ENCODE measurements at regions not wholly inside any gene's neighbourhood (a gene's known extent, or its start where the extent isn't known, plus 50 kb on each side); places are given as distances from the start of the nearest gene placed in this dataset.

DNA sequence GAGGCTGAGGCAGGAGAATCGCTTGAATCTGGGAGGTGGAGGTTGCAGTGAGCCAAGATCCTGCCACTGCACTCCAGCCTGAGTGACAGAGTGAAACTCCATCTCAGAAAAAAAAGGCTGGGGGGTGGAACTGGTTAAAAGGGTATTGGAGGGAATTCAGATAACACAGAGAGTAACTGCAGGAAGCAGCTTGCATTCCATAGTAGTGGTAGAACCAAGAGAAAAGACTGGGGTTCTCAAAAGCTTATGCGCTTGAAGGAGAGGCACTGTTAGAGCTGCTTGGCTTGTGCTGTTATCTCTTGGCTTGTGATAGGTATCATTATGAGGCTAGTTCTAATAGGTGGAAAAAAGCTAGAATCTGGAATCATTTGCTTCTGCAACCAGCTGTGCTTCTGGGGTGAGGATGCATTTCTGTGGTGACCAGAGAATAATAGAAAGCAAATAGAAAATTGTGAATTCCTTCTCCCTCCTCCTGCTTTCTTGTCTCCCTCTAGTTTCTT lies 91.2 kb upstream of the ELOVL6 start:
- no peak for DNase-seq (ENCODE audit: low read depth)

DNA sequence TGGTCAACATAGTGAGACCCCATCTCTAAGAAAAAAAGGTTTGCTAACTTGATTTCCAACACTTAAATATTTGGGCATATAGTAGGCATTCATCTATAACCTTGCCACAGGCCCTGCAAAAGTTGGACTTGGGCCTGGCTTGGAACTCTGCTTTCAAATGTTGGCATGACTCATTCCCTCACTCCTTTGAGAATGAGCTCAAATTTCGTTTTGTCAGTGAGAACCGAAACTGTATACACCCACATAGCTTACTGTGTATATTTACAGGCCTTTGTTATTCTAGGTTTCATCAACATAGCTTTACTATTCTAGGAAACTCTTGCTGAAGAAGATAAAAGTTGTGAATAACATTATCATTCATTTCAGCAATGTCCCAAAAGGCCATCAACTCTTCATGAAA lies 88.7 kb upstream of the ELOVL6 start:
- no peak for DNase-seq (ENCODE audit: low read depth)

DNA sequence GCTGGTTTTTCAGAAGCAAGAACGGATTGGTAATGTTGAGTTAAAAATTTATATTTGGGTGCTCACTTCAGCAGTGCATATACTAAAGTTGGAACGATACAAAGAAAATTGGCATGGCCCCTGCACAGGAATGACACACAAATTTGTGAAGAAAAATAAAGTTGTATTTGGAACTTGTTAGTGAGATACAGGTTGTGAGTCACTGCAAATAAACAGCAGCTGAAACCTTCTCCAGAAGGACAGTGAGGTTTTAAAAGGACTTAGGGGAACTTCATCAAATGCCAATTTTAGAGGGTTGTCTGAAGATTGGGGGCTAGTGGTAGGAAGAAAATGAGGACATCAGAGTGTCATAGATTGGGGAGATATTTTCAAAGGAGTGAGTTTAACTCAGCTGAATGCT lies 79.7 kb upstream of the ELOVL6 start:
- DNase-seq (ENCODE audit: low read depth), result no peak

DNA sequence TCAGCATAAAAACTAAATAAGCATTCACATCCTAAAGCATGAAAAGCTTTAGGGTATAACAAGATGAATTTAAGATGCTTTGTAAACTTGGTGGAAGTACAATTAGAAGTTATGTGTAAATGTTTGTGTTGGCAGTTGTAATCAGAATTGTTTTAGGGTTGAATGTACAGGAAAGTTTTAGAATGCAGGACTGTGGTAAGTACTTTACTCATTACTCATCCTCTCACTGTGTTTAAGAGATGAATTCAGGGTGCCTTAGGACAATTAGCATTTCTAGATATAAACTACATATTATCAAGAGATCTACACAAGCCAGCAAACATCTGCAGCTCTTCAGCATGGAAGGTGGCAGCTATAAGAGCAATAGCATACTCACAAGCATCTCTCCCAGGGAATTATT lies 77.5 kb upstream of the ELOVL6 start:
- no peak for DNase-seq (ENCODE audit: low read depth)

DNA sequence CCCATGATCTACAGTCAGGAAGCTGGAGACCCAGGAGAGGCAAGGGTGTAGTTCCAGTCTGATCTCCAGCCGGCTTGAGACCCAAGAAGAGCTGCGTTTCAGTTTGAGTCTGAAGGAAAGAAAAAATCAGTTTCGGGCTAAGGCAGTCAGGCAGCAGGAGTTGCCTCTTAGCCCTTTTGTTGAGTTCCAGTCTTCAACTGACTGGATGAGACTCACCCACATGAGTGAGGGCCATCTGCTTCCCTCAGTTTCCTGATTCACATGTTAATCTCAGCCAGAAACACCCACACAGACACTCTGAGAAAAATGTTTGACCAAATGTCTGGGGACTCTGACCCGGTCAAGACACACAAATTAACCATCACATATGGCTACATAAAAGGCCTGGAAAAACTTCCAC lies 73.6 kb upstream of the ELOVL6 start:
- DNase-seq (ENCODE audit: low read depth), result no peak

DNA sequence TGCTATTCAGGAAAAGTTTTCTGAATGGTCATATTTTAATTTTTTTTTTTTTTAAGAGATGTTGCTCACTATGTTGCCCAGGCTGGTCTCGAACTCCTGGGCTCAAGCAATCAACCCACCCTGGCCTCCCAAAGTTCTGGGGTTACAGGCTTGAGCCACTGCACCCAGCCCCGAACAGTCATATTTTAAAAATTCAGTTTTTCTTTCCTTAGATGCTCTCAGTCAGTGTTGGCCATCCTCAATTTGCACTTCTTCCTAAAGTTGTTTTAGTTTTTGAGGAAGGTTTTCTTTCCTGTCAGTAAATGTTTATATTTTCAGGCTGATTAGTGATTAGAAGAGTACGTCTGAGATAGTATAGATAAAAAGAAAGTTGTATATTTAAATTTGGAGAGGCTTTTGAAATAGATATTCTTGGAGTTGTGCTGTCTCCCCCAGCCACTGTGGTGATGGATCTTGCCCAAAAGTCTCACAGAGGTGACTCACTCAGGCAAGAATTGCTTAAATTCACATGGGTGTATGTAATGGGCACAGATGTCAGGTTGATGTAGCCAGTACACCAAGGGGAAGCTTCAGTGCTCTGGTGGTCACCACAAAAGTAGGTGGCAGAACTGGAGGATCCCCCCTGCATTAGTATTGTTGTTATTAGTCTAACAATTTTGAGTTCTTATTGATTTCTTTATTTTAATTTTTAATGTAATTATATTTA lies 72.2 kb upstream of the ELOVL6 start:
- no peak for DNase-seq (ENCODE audit: low read depth)

DNA sequence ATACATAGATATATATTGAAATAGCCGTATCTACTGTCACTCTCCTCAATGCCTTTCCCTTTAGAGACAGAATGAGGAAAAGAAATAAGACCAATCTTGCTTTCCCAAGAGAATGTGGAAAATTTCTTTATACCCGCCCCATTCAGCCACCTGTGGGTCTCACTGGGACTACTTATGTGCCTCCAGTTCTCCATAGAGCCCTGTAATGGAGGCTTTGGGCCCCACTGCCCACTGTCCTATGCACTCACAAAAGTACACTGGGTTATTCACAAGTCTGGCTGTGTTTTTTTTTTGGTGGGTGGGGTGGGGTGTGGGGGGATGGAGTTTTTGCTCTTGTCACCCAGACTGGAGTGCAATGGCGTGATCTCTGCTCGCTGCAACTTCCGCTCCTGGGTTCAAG lies 70.4 kb upstream of the ELOVL6 start:
- no peak for DNase-seq (ENCODE audit: low read depth)

DNA sequence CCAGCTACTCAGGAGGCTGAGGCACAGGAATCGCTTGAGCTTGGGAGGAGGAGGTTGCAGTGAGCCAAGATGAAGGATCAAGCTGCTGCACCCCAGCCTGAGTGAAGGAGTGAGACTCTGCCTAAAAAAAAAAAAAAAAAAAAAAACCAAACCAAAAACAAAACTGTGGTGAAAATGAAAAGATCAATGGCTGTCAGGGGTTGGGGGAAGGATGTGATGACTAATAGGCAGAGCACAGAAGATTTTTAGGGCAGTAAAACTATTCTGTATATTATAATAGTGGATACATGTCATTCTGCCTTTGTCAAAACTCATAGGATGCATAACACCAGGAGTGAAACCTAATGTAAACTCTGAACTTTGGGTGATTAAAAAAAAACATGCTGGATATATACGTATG lies 69.9 kb upstream of the ELOVL6 start:
- no peak for DNase-seq (ENCODE audit: low read depth)

DNA sequence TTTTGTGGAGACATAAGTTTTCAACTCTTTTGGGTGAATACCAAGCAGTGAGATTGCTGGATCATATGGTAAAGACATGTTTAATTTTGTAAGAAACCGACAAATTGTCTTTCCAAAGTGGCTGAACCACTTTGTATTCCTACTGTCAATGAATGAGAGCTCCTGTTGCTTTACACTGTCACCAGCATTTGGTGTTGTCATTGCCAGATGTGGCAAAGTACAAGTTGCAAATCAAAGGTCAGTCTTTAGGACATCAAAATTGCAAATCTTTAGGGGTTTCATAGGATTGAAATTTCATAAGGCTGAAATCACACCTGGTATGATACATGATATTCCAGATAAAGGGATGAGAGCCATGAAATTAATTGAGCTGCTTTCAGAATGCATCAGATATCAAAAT lies 67.7 kb upstream of the ELOVL6 start:
- no peak for DNase-seq (ENCODE audit: low read depth)

DNA sequence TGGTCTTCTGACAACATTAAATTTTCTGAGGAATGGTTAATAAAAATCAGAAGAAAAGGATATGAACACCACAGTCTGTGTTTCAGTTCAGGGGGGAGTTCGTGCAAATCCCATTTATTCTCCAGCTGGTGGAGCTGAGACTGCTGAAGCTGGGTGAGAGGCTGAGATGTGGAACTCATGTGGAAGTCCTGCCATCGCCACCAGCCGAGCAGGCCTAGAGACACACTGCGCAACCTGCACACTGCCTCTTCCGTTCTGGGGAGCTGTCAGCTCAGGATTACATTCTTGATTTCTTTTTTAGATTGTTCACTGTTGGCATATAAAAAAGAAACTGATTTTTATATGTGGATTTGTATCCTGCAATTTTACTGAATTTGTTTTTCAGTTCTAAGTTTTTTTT lies 66.6 kb upstream of the ELOVL6 start:
- no peak for DNase-seq (ENCODE audit: low read depth)

DNA sequence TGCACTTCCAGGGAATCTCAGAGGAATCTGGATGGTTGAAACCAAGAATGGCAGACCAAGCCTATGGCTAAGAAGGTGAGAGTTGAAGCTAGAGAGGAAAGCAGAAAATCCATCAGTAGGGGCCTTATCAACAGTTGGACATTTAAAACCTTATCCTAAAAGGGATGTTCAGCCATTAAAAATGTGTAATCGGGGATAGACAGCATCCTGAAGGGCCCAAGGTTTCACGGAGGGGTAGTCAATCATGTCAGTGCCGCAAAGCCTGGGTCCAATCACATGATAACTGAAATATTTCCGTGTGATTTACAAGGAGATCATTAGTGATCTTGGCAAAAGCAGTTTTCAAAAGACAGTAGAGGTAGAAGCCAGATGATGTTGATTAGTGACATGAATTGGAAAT lies 61.9 kb upstream of the ELOVL6 start:
- DNase-seq (ENCODE audit: low read depth), result no peak

DNA sequence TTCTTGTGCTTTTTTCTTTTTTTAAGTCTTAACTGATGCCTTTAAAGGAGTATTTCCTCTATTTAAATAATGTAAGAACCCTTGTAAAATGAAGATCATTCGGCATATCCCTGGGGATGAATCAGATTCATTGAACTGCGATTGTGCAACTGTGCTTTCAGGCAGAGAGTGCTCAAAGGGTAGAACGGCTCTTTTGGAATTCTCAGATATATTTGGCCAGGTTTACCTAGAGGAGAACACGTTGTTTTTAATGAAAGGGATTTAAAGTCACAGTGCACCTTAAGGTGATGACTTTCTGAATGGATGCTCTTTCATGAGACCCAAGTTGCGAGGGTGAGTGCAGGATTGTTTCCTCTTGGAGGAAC lies 51.6 kb upstream of the ELOVL6 start:
- DNase-seq (ENCODE audit: low read depth), result no peak

DNA sequence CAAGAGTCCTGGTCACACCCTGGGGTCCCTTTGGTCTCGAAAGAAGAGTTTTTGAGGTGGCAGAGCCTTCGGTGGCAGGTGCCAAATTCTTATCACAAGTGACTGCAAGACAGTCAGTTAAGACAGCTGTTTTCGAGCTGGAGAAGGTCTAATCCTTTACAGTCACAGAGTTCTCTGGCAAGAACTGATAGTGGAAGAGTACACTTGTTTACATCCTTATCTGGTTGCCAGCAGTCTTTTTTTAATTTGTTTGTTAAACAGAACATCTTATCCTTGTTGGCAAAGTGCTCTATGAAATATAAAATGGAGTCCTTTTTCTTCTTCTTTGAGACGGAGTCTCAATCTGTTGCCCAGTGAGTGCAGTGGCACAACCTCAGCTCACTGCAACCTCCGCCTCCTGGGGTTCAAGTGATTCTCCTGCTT lies 50.4 kb upstream of the ELOVL6 start:
- DNase-seq (ENCODE audit: low read depth), result no peak

Measured in forelimb muscle (tissue), 1 donor.